B cell (primary cell): ENCODE measurements at regions not wholly inside any gene's neighbourhood (a gene's known extent, or its start where the extent isn't known, plus 50 kb on each side); places are given as distances from the start of the nearest gene placed in this dataset.

Experiments used
- ATAC-seq: fragments of 200-7000 bp; cut with Tn5 transposase; one replicate; pipeline ENCODE4 v1.10.0; 2021; ENCODE audit warnings: low read depth, mild to moderate bottlenecking, moderate number of reproducible peaks, moderate library complexity
- CTCF ChIA-PET: fragments of 350-600 bp; sonication (Branson Sonifier 250); formaldehyde crosslinking; loops from one replicate; lab custom pipeline; 2021; ENCODE audit warnings: antibody characterized with exemption, inconsistent platforms; lab: Charles Lee
- POLR2A ChIA-PET: fragments of 350-600 bp; sonication (Branson Sonifier 250); formaldehyde crosslinking; loops from one replicate; lab custom pipeline; 2021; ENCODE audit warnings: antibody characterized with exemption; lab: Charles Lee
- DNase-seq: peaks from one replicate; pipeline ENCODE4 v3.0.0; 2013
- H2AFZ ChIP-seq: 2 replicates; pipeline ENCODE4 v1.6.1; 2012; ENCODE audit warnings: mild to moderate bottlenecking, low read depth, low read length; ENCODE audit not compliant: insufficient read depth, poor library complexity, severe bottlenecking
- H3K27ac ChIP-seq, 2 donors: 1 replicate in 1 of 2; 2 replicates in 1 of 2; pipeline ENCODE4 v1.5.1; 2012 to 2013; ENCODE audit warnings: low read length in 2 of 2, mild to moderate bottlenecking in 2 of 2, moderate library complexity in 1 of 2
- H3K27me3 ChIP-seq, 4 experiments: fragments of 200-600 bp in 1 of 4; sonication (generic) in 1 of 4; replicated peaks in 1 of 4; 1 replicate in 2 of 4; 2 replicates in 2 of 4; pipeline versions ENCODE4 v1.6.1 to v1.7.0; 2013 to 2016; ENCODE audit warnings: low read length in 3 of 4, mild to moderate bottlenecking in 2 of 4, mixed read lengths in 1 of 4, moderate library complexity in 1 of 4; ENCODE audit not compliant: insufficient read depth in 4 of 4, control insufficient read depth in 3 of 4; ENCODE audit errors: control extremely low read depth in 1 of 4
- H3K36me3 ChIP-seq, 2 experiments: replicated peaks in 1 of 2; 1 replicate in 1 of 2; 2 replicates in 1 of 2; pipeline versions ENCODE4 v1.6.1 to v1.7.1; 2013; ENCODE audit warnings: low read length in 1 of 2; ENCODE audit not compliant: insufficient read depth in 2 of 2, control insufficient read depth in 1 of 2; ENCODE audit errors: control extremely low read depth in 1 of 2, extremely low read depth in 1 of 2
- H3K4me1 ChIP-seq, 2 donors: fragments of 200-600 bp in 1 of 2; sonication (generic) in 1 of 2; 1 replicate in 1 of 2; 2 replicates in 1 of 2; pipeline versions ENCODE4 v1.5.1 to v1.6.1; 2013 to 2017; ENCODE audit warnings: low read length in 2 of 2; ENCODE audit not compliant: control insufficient read depth in 2 of 2, insufficient read depth in 2 of 2
- H3K4me2 ChIP-seq: replicated peaks from 2 replicates; pipeline ENCODE3; 2012; ENCODE audit warnings: mild to moderate bottlenecking, low read depth, low read length; ENCODE audit not compliant: poor library complexity, severe bottlenecking
- H3K4me3 ChIP-seq, 5 experiments: fragments of 200-600 bp in 1 of 5; sonication (generic) in 1 of 5; 1 replicate in 3 of 5; 2 replicates in 2 of 5; pipeline versions ENCODE4 v1.5.1 to v1.7.0; 2011 to 2016; ENCODE audit warnings: low read length in 4 of 5, mild to moderate bottlenecking in 4 of 5, low read depth in 2 of 5, control low read depth in 1 of 5, moderate library complexity in 1 of 5; ENCODE audit not compliant: insufficient read depth in 1 of 5; ENCODE audit errors: control extremely low read depth in 1 of 5, extremely low read depth in 1 of 5
- H3K79me2 ChIP-seq: fragments of 200-600 bp; sonication (generic); one replicate; pipeline ENCODE4 v1.6.0; 2016; ENCODE audit warnings: low read length; ENCODE audit not compliant: control insufficient read depth, insufficient read depth
- H3K9ac ChIP-seq: fragments of 200-600 bp; sonication (generic); 2 replicates; pipeline ENCODE4 v1.6.1; 2017; ENCODE audit warnings: mild to moderate bottlenecking, low read length, moderate library complexity
- H3K9me3 ChIP-seq, 3 donors: one replicate each; pipeline versions ENCODE4 v1.6.1 to v1.7.1; 2013; ENCODE audit warnings: low read length in 2 of 3; ENCODE audit not compliant: control insufficient read depth in 2 of 3, insufficient read depth in 1 of 3; ENCODE audit errors: control extremely low read depth in 1 of 3
- H4K20me1 ChIP-seq: 2 replicates; pipeline ENCODE4 v1.6.0; 2012; ENCODE audit warnings: mild to moderate bottlenecking, low read length; ENCODE audit not compliant: insufficient read depth, control insufficient read depth, poor library complexity, severe bottlenecking
- H3K27ac Mint-ChIP-seq: one replicate; pipeline ENCODE4 v1.8.0; 2021; ENCODE audit warnings: mixed read lengths
- H3K27me3 Mint-ChIP-seq: one replicate; pipeline ENCODE4 v1.8.0; 2021; ENCODE audit warnings: mixed read lengths
- H3K4me1 Mint-ChIP-seq: one replicate; pipeline ENCODE4 v1.8.0; 2021; ENCODE audit warnings: mixed read lengths
- H3K4me3 Mint-ChIP-seq: one replicate; pipeline ENCODE4 v1.8.0; 2021; ENCODE audit warnings: mixed read lengths
- H3K9me3 Mint-ChIP-seq: one replicate; pipeline ENCODE4 v1.8.0; 2022; ENCODE audit warnings: mixed read lengths; ENCODE audit not compliant: insufficient read depth
- EZH2 ChIP-seq: IDR thresholded peaks from 2 replicates; pipeline ENCODE4 v1.6.1; 2012; ENCODE audit warnings: borderline replicate concordance, low read depth, mild to moderate bottlenecking, moderate library complexity, low read length; ENCODE audit not compliant: insufficient read depth, poor library complexity, severe bottlenecking
- WGBS: methylation state at CpG from one replicate; pipeline ENCODE4 v1.1.5; 2013; ENCODE audit warnings: missing lambda C conversion rate; ENCODE audit not compliant: insufficient coverage; 5-methylcytosine and 5-hydroxymethylcytosine counted together
- intact Hi-C: fragments of 100-400 bp; cut with micrococcal nuclease; formaldehyde crosslinking; loops from one replicate; pipeline ENCODE4 v1.10.0; 2022
- TF ChIP-seq, protein P1 (sequence below): fragments of 200-600 bp; IDR thresholded peaks from one replicate; pipeline ENCODE4 v1.8.0; 2022; ENCODE audit warnings: antibody characterized with exemption, mild to moderate bottlenecking

DNA sequence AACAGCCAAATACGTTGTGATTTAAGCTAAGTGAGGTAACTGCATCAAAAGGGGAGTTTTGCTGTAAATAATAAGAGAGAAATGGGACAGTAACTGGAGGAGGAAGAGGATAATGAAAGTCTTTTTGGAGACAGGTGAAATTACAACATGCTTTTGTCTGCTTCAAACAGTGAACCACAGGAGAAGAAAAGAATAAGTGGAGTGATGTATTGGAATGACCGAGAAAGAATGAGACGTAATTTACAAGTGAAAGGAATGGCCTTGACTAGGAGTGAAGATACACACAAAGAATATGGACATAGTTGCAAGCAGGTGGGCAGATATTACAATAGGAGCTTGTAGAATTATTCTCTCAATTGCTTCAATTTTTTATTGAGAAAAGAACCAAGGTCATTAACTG lies 550.8 kb downstream of the DIPK2A start:
- Histone ChIP-seq H3K27ac (no peak overlapping the region), H2AFZ (no peak overlapping the region), H3K27me3 (no peaks in the 10 kb centered on the region), H4K20me1 (no peaks in the 10 kb centered on the region), H3K79me2 (no peaks in the 10 kb centered on the region), H3K9ac (no peak overlapping the region), H3K4me2 (no peak overlapping the region), H3K9me3 (no peaks in the 10 kb centered on the region), H3K4me3 (no peak overlapping the region), H3K4me1 (no peaks in the 10 kb centered on the region), H3K36me3 (no peaks in the 10 kb centered on the region)
- ChIA-PET CTCF (no interaction called here), POLR2A (no interaction called here)
- intact Hi-C loops, result no loop called here
- Mint-ChIP-seq H3K4me3 (no peak overlapping the region), H3K27me3 (peaks cover 4% of the 10 kb centered on the region), H3K4me1 (no peaks in the 10 kb centered on the region), H3K27ac (no peak overlapping the region), H3K9me3 (no peaks in the 10 kb centered on the region)
- no peak for ATAC-seq
- no peak for TF ChIP-seq EZH2
- TF ChIP-seq, protein P1, sequence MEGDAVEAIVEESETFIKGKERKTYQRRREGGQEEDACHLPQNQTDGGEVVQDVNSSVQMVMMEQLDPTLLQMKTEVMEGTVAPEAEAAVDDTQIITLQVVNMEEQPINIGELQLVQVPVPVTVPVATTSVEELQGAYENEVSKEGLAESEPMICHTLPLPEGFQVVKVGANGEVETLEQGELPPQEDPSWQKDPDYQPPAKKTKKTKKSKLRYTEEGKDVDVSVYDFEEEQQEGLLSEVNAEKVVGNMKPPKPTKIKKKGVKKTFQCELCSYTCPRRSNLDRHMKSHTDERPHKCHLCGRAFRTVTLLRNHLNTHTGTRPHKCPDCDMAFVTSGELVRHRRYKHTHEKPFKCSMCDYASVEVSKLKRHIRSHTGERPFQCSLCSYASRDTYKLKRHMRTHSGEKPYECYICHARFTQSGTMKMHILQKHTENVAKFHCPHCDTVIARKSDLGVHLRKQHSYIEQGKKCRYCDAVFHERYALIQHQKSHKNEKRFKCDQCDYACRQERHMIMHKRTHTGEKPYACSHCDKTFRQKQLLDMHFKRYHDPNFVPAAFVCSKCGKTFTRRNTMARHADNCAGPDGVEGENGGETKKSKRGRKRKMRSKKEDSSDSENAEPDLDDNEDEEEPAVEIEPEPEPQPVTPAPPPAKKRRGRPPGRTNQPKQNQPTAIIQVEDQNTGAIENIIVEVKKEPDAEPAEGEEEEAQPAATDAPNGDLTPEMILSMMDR, result no peak
- WGBS, result 86% methylated on average over 2 of the region's 3 CpGs
- no peak for DNase-seq

DNA sequence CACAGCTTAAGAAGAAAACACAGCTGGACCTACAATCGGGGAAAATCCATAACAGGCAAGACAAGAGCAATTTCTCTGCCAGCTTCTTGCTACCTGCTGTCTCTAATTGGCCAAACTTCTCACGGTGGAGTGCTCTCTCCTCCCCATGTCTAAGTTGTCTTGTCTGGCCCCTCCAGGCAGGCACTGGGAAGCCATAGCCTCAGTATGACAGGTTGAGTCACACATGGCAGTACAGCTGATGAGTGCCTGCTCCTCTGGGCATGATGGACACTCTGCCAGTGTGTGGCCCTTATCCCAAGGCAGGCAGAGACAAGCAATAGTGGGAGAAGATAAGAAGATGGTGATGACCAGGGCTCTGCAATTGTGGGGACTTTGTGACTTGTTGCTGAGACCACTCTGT lies 551.8 kb downstream of the DIPK2A start:
- Histone ChIP-seq H3K27ac (no peak overlapping the region), H3K4me3 (no peak overlapping the region), H3K9me3 (no peaks in the 10 kb centered on the region), H3K36me3 (no peaks in the 10 kb centered on the region), H3K9ac (no peak overlapping the region), H3K4me2 (no peak overlapping the region), H3K79me2 (no peaks in the 10 kb centered on the region), H4K20me1 (no peaks in the 10 kb centered on the region), H3K4me1 (no peaks in the 10 kb centered on the region), H3K27me3 (no peaks in the 10 kb centered on the region), H2AFZ (no peak overlapping the region)
- Mint-ChIP-seq H3K27ac (no peak overlapping the region), H3K4me3 (no peak overlapping the region), H3K9me3 (no peaks in the 10 kb centered on the region), H3K4me1 (no peaks in the 10 kb centered on the region), H3K27me3 (no peaks in the 10 kb centered on the region)
- no peak for ATAC-seq
- TF ChIP-seq EZH2, result no peak
- TF ChIP-seq, protein P1, result no peak
- no peak for DNase-seq
- WGBS, result 93% methylated on average over 2 of the region's 2 CpGs
- ChIA-PET POLR2A (no interaction called here), CTCF (no interaction called here)
- intact Hi-C loops, result no loop called here
